OCI-LY3 (cell line): ENCODE measurements at regions not wholly inside any gene's neighbourhood (a gene's known extent, or its start where the extent isn't known, plus 50 kb on each side); places are given as distances from the start of the nearest gene placed in this dataset.

ENCODE experiments used
- EZH2phosphoT487 ChIP-seq: fragments of 200-600 bp; shearing (Covaris generic); IDR thresholded peaks from 2 replicates; pipeline ENCODE4 v1.6.1; 2018; ENCODE audit warnings: antibody characterized with exemption, mixed run types, low read depth
- TF ChIP-seq, protein P1 (sequence below): fragments of 200-600, 300-600 bp; sonication (generic); IDR thresholded peaks from 2 replicates; pipeline ENCODE4 v1.5.1; 2014; ENCODE audit warnings: antibody characterized with exemption, low read length, low read depth

DNA sequence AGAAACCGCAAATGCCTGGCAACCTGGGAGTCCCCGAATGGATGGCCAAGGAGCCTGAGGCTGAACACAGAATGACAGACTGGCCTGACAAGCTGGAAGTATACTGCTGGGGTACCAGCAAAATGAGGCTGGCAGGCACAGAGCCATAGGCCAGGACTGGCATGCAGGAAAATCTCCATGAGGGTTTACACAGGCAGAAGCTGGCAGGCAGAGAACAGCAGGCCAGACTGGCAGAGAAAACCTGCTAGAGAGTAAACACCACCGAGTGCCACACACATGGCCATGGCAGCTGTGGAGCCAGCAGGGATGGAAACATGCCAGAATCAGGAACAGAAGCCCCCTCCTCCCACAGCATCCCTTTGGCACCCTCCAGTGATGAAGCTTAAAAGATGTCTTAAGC is 63.4 kb downstream of the CRPPA start:
- TF ChIP-seq, protein P1, sequence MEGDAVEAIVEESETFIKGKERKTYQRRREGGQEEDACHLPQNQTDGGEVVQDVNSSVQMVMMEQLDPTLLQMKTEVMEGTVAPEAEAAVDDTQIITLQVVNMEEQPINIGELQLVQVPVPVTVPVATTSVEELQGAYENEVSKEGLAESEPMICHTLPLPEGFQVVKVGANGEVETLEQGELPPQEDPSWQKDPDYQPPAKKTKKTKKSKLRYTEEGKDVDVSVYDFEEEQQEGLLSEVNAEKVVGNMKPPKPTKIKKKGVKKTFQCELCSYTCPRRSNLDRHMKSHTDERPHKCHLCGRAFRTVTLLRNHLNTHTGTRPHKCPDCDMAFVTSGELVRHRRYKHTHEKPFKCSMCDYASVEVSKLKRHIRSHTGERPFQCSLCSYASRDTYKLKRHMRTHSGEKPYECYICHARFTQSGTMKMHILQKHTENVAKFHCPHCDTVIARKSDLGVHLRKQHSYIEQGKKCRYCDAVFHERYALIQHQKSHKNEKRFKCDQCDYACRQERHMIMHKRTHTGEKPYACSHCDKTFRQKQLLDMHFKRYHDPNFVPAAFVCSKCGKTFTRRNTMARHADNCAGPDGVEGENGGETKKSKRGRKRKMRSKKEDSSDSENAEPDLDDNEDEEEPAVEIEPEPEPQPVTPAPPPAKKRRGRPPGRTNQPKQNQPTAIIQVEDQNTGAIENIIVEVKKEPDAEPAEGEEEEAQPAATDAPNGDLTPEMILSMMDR, result no peak
- TF ChIP-seq EZH2phosphoT487, result no peak
